GM19328 (cell line): ENCODE measurements at regions not wholly inside any gene's neighbourhood (a gene's known extent, or its start where the extent isn't known, plus 50 kb on each side); places are given as distances from the start of the nearest gene placed in this dataset.
A peak's percentile ranks its signal among the peaks of the same experiment; 100 is the strongest.
"Not testable (repeated sequence)": the region's sequence is repeated elsewhere in the genome, so short reads cannot be mapped to it uniquely, and the experiment has no call there.

Experiments
- ATAC-seq: cut with Tn5 transposase; IDR thresholded peaks from one replicate; pipeline ENCODE4 v1.9.1; 2021; ENCODE audit warnings: mild to moderate bottlenecking, moderate library complexity; ENCODE audit not compliant: unreplicated experiment

DNA sequence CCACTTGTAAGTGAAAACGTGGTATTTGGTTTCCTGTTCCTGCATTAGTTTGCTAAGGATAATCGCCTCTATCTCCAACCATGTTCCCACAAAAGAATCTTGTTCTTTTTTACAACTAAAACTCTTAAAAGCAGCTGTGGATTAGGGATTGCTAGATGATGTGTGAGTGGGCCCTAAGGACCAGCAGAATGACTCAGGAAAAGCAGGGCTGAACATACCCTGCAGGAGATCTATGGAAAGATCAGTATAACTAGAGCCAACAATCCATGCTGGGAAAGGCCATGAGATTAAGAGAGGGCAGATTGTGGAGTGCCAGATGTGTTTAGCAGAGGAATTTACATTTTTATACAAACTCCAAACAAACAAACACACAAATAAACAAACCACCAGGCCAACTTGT, 128.4 kb upstream of the TMEM164 start:
- ATAC-seq, result no peak

DNA sequence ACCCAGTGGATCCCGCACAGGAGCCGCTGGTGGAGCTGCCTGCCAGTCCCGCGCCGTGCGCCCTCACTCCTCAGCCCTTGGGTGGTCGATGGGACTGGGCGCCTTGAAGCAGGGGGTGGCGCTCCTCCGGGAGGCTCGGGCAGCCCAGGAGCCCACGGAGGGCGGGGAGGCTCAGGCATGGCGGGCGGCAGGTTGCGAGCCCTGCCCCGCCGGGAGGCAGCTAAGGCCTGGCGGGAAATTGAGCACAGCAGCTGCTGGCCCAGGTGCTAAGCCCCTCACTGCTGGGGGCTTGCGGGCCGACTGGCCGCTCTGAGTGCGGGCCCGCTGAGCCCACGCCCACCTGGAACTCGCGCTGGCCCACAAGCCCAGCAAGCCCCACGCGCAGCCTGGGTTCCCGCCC, 127.1 kb upstream of the TMEM164 start:
- ATAC-seq, result no peak

DNA sequence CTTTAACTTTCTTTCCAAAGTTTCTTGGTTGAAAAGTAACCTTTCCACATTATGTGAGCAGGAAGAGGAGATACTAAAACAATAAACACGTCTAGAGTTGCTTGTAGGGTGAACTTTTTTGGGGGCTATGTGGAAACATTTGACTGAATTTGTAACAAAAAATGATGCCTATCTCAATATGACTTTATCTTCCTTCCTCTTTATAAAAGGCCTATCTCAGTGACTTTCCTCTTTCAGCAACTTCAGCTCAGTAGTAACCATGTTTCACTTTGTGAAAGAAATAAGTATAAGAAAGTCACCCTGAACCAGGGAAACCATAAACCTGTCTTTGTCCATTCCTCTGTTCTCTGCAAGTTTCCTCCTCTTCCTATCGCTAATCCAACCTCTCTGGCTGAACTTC, 124.7 kb upstream of the TMEM164 start:
- ATAC-seq, result no peak

DNA sequence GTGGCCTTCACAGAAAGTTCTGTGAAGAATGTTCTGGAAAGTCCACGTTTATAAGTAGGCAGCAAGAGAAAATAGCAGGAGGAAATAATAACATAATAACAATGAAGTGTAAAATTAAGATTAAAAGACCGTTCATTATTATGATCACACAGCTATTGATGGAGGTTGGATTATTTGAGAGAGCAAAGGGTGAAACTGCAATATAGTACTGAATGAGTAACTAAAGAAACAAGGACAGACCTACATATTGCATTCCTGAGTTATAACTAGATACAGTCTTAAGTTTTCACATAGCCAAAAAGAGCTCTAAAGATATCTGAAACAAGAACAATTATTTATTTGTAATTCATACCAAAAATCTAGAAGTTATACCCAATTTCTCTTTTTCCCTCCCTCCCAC, 122.9 kb upstream of the TMEM164 start:
- no peak for ATAC-seq

DNA sequence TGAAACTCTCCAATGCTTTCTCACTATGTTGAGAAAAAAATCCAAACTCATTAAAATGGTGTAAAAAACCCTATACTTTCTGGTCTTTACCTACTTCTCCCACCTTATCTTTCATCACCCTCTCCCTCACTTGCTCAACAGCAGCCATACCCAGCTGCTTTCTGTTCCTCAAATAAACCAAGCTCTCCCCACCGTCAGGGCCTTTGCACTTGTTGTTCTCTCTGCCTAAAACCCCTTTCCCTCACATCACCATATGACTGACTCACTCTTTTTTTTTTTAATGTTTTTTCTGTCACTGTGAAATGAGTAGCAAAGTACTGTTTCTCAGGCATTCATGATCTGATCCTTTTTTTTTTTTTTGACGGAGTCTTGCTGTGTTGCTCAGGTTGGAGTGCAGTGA, 122.3 kb upstream of the TMEM164 start:
- peak; percentile 78 for ATAC-seq

DNA sequence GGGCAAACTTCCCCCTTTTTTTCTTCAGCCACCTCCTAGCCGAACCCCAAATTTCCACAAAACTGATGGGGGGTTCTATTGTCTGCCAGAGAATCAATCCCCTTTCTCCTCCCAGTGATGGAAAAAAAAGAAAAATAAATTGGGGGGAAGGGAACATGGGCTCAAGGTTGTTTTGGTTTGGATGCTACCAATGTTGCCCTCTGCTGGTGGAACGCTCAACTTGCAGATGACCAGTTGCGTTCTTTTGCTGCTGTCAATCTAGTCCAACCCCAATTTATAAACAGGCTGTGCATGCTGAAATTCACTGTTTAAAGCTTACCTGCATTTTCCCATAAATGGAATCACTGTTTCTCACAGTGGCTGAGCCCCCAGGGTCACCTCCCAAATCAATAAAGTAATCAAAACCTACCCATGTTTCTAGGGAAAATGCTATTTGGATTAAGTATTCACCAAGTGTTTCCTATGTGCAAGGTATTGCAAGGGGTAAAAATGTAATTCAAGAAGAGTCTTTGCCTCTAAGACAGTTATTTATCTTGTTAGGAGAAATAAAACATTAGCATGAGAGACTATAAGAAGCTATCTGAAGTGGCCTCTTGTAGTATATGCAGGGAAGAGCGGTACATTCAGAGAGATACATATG, 116.7 kb upstream of the TMEM164 start:
- no peak for ATAC-seq

DNA sequence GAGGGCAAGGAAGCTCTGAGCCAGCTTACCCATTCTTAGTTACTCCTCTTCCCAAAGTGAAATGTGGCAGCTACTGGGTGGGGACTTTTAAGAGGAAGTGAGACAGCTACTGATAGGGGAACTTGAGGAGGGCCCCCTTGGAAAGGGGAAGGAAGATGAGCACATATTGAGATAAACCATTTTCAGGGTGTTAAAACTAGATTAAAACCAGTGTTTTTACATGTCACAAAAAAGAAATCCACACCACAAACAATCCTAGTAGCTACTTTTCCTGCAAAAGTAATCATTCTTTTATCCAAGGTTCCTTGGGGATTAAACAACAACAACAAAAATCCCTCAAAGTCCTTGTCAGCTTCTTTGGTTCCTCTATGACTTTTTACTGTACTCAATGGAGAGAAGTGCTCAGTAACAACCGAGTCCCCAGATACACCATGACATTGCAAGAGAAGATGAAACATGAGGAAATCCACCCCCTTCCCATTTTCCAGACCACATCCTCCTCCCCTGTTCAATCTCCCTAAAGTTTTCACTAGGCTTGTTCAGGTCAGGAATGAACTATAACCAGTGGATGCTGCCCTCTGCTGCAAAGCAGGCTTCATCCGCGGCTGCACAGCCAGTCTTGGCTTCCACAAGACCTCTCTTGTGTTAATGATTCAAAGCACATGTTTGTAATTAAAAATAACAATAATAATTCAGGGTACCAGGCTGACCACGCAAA, 113.5 kb upstream of the TMEM164 start:
- ATAC-seq, result no peak

DNA sequence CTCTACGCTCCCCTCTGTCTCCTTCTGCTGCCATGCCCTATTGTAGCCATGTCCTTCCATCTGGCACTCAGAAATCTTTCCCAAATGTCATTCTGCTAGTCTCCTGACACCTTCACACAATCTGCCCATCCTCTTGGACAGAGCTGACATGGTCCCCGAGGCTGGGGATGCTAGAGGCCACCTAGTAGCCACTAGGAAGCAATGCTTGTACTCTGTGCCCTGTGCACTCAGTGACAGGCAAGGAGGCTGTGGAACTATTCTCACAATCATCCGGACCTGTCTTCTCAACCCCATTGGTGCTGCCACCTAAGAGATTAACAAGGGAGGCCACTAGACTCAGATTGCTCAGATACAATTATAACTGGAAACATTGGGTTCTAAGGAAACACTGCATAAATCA, 112.6 kb upstream of the TMEM164 start:
- no peak for ATAC-seq

DNA sequence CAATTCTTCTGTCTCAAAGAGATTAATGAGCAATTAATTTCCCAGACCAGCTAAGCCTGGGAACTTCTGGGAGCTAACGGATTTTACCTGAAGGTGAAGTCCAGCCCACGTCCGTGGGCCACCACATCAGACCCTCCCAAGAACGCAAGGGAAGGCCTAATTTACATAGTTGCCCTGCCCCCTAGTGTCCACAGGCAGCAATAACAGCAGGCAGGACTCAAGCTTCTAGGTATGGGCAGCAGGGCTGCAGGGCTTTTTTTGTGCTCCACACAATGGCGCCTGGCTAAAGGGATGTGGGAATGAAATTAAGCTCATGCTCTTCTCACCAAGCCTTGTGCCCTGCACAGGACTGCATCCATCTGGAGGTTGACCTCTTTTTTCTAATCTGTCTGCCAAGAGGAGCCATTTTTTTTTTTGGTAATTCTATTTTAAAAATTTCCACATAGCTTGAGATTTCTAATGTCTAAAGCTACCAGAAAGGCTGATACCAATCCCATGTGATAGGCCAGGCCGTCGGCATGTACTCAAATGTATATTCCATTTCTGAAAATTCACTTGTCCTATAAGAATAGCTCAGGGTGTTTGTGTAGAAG, 111.9 kb upstream of the TMEM164 start:
- ATAC-seq, result peak; percentile 65

DNA sequence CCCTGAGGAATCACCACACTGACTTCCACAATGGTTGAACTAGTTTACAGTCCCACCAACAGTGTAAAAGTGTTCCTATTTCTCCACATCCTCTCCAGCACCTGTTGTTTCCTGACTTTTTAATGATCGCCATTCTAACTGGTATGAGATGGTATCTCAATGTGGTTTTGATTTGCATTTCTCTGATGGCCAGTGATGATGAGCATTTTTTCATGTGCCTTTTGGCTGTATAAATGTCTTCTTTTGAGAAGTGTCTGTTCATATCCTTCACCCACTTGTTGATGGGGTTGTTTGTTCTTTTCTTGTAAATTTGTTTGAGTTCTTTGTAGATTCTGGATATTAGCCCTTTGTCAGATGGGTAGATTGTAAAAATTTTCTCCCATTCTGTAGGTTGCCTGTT, 106.9 kb upstream of the TMEM164 start:
- not testable (repeated sequence) for ATAC-seq

DNA sequence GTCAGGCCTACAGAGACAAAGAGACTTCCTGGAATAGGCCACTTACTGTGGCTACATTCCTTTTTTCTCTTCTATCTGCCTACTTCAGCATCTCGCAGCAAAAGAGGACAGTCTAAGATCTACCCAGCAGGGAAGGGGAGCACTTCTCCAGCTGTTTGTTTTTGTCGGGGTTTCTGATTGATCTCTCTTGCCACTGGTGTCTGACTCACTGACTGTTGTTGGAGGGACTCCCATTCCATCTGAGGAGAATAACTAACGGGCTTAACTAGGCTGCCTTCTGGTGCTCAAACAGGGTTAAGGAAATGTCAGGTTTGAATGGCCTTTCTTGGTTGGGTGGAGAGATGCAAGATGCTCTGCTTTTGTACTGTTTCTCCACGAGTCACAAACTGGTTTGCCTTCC, 100.2 kb upstream of the TMEM164 start:
- no peak for ATAC-seq

DNA sequence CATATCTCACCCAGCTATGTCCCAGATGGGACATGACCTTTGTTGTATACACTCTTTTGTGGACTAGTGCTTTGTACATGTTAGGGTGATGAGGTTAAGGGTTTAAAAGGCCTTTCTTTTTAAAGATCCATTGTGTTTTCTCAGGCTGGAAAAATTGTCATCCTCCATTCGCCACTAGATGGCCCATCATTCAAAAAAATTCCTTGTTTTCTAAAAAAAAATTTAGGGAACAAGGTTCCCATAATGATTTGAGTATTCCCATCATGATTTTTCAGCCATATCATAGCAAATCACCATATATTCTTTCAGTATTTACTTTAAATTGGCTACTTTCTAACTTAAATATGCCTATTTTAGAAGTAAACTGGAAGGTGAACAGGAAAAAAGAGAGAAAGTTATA, 91.9 kb upstream of the TMEM164 start:
- ATAC-seq, result no peak

DNA sequence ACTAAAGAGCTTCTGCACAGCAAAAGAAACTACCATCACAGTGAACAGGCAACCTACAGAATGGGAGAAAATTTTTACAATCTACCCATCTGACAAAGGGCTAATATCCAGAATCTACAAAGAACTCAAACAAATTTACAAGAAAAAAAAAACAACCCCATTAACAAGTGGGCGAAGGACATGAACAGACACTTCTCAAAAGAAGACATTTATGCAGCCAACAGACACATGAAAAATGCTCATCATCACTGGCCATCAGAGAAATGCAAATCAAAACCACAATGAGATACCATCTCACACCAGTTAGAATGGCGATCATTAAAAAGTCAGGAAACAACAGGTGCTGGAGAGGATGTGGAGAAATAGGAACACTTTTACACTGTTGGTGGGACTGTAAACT, 89.9 kb upstream of the TMEM164 start:
- not testable (repeated sequence) for ATAC-seq

DNA sequence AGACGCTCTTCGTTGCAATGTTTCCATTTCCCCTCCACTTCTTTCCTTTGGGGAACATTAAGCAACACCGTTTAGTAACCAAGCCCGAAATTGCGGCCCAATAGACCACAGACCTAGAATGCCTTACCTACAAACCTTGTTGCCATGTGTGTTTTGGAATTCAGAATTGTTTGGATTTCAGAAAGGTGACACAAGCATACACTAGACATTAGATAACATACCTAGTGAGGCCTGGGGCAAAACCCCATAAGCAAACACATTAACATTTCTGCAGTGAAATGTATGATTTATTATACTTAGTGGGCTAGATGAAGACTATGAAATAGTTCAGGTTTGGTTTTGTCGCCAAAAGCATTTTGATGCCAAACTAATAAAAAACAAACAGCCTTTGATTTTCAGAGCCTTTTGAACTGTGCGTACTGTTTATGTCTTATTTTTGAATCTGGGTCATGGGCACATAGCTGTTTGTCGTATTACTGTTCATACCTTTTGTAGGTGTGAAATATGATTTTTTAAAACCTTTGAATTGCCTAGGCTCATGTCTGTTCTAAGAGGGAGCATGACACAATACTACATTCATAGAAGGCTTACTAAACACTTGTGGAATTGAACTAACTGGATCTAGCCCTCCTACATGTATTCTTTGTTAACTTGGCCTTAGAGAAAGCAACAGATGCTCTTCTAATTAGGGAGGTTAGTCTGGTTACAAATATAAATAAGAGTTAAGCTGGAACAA, 88.6 kb upstream of the TMEM164 start:
- ATAC-seq, result no peak

DNA sequence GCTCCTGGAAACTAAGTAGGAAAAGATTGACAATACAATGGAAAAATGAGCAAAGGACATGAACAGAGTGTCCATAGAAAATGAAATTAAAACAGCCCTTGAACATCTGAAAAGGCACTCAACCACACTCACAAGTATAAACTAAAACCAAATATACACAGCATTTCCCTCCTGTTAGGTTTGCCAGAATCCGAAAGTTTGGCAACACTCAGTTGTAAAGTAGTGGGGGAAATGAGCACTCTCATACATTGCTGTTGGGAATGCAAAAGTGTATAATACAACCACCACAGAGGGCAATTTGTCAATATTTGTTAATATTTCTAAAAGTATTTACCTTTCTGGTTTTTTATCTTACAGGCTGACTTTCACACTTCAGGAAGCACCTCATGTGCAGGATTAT, 84.2 kb upstream of the TMEM164 start:
- no peak for ATAC-seq

DNA sequence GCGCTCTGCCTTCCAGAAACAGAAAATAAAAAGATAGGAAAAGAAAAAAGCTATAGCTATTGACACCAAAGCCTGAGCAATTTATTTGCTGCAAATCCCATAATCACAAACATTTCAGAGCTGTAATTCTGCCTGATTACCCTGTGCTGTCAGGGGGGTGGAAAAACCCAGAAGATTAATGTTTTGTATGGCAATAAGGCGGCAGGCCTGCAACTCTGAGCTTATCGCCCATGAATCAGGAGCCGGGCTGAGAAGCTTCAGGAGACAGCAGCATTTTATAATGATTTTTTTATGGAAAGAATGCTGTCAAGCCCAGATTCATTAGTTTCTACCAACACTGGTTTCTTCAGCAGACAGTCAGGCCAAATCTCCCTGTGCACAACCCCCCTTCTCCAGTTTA, 82.6 kb upstream of the TMEM164 start:
- no peak for ATAC-seq

DNA sequence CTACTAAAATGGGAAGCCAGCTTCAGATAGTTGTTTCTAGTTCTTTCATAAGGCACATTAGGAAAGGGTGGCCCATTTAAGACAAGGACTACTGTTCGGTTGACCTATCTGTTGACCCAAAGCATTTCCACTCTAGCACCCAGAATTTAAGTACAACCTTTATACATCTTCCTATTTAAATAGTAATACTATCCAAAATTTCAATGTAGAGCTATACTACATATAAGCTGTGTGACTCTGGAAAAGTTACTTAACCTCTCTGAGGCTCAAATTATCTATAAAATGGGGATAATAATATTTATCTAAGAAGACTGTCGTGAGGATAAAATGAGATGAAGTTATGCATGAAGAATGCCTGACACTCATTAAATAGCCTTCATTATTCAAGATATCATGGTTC, 82.0 kb upstream of the TMEM164 start:
- no peak for ATAC-seq

DNA sequence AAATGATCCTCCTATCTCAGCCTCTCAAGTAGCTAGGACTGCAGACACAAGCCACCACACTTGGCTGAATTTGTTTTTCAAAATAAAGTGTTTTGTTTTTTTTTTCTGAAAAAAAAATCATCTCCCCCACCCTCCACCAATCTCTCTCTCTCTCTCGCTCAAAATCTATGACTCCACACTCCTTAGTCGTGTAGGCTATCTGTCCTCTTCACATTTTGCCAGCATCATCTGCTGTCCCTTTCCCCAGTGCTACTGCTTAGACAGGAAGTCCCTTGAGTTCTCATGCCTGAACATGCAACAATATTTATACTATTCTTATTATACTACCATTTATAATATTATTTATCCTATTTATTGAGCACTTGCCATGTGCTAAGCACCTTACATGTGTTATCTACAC, 80.7 kb upstream of the TMEM164 start:
- ATAC-seq, result no peak

DNA sequence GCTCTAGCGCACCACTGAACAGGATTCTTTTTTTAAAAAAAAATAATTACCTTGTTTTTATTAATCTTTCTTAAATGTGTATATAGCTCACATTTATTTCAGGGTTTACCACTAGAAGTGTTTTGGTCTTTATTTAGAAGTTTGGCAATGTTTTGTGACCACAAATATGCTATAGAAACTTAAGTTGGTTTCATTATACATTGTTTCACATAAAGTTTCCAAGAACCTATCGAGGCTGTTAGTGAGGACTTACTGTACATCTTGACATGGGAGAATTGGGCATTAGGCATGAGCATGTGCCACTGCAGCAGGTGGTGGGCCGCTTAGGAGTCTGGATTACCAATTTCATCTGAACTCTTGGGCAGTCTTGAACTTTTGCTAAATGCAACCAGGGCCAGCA, 77.9 kb upstream of the TMEM164 start:
- not testable (repeated sequence) for ATAC-seq

DNA sequence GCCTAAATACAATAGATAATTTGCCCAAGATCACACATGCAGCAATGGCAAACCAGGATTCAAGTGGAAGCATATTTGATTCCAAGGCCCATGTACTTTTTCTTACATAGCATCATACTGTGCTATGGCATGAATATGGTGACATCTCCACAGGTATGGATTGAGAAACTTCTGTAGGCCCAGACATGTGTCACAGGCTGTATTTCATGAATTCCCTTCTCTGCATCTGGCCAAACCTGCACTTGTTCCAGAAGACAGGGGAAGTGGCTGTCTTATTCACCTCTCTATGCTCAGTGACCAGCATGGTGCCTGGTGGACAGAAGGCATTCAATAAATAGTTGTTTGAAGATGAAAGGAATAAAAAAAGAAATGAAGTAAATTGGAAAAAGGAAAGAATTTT, 77.3 kb upstream of the TMEM164 start:
- no peak for ATAC-seq

DNA sequence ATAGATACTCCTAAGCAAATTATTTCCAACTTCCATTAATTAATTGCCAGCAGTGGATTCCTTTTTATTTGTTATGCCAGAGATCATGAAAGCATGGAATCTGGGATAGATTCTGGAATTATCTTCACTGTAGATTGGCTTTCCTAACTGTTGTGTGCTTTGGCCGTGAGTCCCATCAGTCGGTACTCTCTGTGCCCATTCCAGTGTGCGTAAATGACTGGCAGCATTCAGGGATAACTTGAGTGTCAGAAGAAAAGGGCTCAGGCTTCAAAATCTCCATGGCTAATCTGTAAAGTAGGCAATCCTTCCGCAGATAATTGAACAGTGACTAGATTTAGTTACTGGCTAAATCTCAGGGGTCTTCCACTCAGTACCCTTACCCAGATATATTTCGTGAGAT, 76.8 kb upstream of the TMEM164 start:
- no peak for ATAC-seq
